GM21515 (cell line): ENCODE measurements at regions not wholly inside any gene's neighbourhood (a gene's known extent, or its start where the extent isn't known, plus 50 kb on each side); places are given as distances from the start of the nearest gene placed in this dataset.

ENCODE experiments used
- ATAC-seq: cut with Tn5 transposase; IDR thresholded peaks from one replicate; pipeline ENCODE4 v1.9.1; 2021; ENCODE audit not compliant: unreplicated experiment

DNA sequence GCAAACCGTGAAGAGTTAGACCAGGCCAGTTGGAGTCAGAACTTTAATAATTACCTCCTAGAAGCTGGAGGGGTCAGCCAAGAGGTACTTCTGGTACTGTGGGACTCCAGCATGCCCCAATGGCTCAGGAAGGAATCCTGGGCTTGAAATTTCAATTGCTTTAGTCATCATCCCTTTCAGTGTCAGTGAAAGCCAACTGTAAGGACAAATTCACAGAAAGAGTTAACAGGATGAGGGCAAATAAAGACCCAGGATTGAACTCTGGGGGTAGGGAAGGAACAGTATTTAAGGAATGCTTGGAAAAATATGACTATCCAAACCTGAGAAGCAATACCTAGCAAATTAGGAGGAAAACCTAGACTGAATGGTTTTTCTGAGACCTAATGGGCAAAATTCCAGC lies 735.1 kb upstream of the MARCKS start:
- ATAC-seq = no peak

DNA sequence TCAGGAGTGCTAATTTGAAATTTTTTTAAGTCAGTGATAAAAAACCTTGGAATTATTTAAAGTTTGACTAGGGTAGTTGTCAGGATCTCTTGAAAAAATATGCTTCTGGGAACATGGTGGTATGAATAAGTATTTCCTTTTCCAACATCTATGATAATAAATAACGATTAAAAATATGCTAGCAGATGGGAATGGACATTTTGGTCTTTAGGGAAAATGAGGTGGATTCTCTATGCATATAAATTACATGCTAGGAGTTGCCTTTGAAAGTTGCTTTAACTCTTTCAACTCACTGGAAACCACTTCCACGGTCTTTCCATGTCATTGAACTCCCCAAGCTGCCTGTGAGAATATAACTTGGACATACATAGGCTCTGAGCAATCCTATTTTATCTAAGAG lies 731.5 kb upstream of the MARCKS start:
- ATAC-seq = no peak

DNA sequence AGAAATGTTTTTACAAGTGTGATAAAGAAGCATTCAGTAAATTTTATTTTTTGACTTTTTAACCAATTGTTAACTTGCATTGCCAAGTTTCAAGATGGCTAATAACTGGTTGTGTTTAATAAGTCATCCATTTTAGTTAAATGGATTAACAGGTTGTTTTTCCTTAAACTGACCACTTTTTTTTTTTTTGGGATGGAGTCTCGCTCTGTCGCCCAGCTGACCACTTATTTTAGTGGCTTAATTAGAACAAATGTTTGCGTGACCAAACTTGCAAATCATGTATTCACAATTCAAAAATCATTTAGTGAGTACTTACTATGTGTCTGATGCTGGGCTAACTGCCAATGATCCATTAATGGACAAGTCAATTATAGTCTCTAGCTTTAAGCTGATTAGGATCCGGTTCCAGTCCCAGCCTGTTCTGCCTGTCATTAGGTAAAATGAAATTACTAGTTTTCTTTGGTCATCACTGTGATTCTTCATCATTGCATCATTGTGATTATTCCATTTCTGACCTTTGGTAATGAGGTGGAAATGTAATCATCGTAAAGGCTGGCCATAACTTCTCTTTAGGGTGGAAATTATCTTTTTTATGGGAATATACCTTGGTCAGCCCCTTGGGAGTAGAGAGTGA lies 729.2 kb upstream of the MARCKS start:
- ATAC-seq = no peak

DNA sequence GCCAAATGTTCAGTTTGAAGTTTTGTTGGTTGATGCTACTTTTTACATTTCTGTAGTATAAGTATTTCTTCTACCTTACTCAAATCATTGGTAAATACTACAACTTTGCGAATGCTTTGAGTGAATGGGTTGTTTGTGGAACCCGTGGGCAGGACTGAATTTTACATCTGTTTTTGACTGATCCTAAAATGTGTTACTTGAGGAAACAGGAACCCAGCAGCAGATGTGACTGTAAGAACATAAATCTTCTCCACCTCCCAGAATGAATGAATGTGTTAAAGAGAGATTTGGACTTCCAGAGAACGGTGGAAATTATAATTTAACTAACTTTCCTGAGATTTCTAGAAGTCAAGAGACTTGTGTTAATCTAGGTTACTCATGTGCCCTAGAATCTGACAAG lies 728.5 kb upstream of the MARCKS start:
- no peak for ATAC-seq

DNA sequence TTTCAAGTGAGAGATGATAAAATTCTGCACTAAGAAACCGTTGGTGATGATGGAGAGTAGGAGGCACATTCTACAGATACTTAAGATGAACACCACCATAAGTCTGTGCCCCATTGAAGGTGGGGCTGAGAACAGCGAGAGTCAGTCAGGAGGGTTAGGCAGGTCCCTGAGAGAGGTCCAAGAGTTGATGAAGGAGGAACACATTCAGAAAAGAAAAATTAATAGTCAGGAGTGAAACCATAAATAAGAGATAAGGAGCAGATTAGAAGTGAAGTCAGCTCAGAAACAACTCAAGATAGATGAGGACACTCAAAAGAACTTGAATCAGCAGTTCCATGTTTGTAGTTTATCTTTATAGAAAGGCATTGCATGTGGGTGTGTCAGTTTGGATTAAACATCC lies 727.2 kb upstream of the MARCKS start:
- ATAC-seq = no peak

DNA sequence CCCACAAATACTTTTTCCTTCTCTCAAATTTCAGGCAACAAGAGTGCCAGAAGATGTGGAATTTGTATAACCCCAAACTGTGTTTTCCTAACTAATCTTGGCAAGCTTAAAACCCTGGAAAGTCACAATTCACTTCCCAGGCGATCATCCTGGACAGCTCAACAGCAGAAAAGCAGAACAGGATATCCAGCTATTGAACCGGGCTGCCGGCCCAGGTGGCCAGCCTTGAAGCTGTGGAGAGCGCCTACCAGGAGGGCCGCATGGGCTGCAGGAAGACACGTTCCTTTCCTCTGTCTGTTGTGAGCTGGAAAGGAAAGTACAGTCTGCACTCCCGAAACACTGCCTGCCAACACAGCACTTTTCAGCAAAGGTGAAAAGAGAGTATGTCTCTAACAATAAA lies 719.7 kb upstream of the MARCKS start:
- no peak for ATAC-seq

DNA sequence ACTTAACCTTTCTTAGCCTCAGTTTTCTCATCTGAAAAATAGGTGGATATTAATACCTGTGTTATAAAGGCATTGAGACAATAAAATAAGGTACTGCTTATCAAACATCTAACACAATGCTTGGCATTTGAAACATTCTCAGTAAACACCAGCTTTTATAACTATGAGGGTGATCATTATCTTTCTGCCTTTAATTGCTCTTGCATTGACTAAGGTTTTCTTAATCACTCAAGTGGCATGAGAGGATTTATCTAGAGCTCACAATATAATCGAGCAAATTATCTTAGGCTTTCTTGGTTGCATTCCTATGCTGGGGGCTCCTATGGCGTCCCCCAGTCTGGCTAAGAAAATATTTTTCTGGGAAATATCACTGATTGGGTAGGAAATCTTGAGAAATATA lies 716.4 kb upstream of the MARCKS start:
- ATAC-seq = no peak

DNA sequence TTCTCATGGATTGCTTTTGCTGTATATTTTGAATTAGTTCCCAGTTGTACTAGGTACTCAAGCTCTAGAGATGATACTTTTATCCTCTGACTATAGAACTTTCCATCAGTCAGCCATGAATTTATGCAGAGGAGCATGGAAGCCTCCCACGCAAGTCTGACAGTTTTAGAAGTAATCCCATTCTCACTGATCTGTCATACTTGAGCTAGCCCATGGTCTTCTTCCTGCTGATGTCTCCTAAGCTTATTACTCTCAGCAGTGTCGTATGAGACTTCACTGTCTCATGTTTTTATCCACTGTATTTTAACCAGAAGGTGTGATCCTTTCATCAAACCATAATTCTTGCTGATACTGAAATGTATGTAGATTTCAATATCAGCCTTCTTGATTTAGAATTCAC lies 715.2 kb upstream of the MARCKS start:
- ATAC-seq = no peak

DNA sequence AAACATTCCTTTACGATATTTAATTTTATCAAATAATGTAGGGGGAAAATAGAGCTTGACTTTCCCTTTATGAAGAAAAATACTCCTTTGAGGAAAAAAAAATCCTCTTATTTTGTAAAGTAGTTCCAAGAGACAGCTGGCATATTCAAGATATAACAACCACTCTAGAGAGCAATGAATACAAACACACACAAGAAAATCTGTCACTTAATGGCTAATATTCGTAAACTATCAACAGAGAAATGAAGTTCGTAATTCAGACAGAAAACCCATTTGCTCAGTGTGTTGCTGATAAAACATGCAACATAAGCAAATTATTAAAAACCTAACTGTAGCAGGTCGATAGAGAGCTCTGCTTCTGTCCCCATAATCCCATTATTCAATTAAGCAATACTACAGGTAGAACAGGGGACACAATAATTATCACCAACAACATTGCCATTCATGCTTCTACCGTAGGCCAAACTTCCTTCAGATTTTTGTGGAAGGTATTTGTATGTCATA lies 714.4 kb upstream of the MARCKS start:
- ATAC-seq = no peak

DNA sequence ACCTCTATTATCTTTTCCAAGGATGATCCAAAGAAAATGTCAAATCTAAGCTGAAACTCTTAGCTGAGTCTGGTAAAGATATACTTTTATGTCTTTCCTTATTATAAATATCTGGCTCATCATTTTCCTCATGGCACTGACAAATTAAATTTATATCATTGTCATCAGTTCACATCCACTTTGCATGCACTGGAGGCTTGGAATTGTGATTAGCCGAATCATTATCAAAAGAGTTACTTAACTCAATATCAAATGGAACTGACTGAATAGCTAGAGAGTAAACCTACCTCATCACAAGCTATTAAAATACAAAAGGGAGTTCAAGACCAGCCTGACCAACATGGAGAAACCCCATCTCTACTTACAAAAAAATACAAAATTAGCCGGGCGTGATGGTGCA lies 713.9 kb upstream of the MARCKS start:
- ATAC-seq = no peak

DNA sequence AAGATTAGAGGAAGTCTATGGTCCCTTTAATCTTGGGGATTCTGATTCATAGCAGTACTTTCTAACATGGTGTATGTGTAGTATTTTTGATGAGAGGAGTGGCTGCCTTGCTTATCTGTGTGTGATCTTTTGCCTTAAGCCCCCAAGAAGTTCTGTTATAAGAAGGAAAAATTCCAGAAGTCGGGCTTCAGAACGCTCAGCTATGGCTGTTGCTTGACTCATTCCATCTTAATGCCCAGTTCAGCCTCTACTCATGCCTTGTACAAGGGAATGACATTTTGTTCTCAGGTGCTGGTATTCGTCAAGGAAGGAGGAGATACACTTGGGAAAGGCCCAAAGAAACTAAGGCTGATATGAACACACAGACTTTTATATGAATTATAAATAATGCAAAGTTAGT lies 713.0 kb upstream of the MARCKS start:
- no peak for ATAC-seq

DNA sequence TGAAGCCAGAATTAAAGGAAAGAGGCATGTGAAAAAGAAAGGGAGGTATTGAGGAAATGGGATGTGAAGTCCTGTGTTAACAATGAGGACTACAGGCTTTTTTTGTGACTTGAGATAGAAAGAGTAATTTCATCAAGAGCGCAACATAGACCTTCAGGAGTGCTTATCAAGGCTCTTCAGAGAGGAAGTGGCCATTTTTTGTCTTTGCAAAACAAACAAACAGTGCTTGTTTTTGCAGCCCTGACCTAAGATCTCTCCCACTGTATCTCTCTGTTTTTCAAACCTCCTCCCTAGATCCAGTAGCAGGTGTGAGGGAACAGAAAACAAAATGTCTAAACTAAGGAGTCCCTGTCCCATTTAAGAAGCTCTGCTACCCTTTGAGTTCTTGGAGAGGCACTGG lies 710.3 kb upstream of the MARCKS start:
- ATAC-seq = no peak

DNA sequence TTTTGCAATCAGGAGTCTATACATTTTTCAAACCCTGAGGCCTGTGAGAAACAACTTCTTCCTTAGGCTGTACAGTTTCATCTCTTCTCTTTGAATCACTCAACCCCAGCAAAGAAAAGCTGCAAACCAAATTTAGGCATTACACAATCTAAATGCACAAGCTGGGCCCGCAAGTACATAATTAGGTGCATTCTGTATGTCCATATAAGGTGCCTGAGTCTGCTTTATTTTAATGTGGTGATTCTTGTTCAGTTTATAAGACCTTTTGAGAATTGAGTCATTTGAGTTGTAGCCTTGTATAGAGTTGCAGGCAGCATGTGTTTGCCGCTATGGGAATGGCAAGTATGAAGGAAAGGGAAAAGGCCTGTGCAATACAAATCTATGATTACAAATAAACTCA lies 709.6 kb upstream of the MARCKS start:
- ATAC-seq = no peak

DNA sequence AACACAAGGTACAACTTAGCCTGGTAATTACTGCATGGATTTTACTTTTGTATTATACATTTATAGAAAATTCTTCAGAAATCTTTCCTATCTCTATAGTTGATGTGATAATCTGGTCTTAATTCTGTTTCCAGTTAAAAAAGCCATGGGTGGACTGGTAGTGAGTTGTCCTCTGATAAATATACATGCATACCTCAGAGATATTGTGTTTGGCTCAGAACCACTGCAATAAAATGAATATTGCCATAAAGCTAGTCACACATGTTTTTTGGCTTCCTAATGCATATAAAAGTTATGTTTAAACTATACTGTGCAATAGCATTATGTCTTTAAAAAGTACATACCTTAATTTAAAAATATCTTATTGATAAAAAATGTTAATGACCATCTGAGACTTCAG lies 708.6 kb upstream of the MARCKS start:
- no peak for ATAC-seq

DNA sequence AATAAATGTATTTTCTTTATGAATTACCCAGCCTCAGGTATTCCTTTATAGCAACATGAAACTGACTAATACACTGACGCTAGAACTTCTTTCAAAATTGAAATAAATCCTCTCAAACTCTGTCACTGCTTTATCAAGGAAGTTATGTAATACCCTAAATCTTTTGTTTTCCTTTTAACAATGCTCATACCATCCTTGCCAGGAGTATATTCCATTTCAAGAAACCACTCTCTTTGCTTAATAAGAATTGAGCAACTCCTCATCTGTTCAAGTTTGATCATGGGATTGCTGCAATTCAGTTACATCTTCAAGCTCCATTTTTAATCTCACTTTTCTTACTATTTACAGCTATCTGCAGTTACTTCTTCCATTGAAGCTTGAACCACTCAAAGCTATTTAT lies 707.6 kb upstream of the MARCKS start:
- no peak for ATAC-seq

DNA sequence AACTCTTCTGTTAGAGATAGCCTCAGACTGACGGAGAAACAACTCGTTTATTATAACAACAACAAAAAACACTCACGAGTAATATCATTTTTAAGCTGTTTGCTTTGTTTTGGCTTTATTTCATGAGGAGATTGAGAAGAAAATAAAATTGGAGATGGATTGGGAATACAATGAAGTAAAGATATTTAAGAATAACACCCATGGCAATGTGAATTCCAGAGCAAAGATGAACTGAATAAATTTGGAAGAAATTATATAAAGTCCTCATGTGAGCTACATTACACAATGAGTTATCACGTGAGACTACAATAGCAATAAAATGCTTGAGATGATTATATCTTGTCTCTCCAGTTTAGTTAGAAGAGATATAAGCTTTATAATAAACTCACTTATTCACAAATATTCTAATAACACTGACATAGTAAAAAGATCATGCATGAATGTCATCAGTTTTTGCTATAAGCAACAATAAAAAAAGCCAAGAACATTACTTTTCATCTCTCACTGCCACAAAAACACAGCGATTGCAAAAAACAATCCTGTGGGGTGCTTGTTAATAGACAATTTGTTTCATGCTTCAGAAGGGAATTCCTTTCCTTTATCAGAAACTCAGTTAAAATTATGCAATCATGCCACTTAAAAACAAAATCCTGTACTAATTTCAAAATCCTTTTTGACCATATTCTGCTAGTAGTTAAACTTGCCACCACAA lies 696.7 kb upstream of the MARCKS start:
- ATAC-seq = no peak

DNA sequence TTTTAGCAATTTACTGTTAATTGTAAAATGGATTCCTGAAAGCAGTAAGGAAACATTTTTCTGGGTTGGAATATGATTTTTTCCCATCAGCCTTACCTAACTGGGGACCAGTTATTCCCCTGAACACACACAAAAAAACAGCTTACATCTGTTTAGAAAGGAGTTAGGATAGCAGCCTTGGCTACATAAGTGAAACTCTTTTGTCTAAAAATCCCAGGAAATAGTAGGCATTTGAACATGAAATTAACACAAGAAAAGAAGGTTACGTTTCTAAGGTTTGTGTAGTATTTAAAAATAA lies 696.2 kb upstream of the MARCKS start:
- ATAC-seq = no peak

DNA sequence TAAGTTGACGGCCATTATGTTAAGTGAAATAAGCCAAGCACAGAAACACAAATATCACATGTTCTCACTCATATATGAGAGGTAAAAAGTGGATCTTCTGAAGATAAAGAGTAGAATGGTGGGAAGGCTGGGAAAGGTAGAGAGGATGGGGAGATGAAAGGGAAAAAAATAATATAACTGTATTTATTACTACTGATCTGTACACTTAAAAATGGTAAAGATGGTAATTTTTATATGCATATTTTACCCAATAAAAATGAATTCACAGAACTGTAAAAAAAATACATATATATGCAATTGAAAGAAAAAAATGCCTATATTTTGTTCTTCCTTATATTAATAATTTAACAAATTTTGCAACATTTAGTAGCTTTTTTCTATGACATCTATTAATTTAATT lies 694.4 kb upstream of the MARCKS start:
- no peak for ATAC-seq

DNA sequence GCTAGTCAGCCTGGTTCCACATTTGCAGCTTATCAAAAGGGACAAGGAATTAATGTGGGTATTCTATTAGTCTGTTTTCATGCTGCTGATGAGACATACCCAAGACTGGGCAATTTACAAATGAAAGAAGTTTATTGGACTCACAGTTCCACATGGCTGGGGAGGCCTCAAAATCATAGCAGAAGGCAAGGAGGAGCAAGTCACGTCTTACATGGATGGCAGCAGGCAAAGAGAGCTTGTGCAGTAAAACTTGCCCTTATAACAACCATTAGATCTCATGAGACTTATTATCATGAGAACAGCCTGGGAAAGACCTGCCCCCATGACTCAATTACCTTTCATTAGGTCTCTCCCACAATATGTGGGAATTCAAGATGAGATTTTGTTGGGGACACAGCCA lies 689.1 kb upstream of the MARCKS start:
- ATAC-seq = no peak

DNA sequence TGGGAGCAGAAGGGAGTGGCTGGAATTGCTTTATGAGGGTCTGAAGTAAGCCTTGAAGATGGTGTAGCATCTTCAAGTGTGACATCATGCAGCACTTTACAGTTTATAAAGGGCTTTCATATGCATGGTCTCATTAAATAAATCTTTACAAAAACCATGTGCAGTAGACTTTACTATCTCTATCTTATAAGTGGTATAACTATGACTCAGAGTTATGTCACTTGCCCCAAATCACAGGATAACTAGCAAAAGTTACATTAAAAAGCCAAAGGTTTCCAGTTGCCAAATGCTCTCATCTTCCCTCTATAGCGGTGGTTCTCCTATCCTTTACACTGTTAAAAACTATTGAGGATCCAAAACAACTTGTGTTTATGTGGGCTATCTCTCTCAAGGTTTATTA lies 687.7 kb upstream of the MARCKS start:
- no peak for ATAC-seq

DNA sequence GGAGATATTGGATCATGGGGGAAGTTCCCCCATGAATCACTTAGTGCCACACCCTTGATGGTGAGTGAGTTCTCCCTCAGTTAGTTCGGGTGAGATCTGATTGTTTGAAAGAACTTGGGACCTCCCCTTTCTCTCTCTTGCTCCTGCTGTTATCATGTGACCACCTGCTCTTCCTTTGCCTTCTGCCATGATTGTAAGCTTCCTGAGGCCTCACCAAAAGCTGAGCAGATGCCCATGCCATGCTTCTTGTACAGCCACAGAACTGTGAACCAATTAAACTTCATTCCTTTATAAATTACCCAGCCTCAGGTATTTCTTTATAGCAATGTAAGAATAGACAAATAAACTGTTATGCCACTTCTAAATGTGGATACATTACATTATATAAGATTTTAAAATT lies 686.7 kb upstream of the MARCKS start:
- no peak for ATAC-seq

DNA sequence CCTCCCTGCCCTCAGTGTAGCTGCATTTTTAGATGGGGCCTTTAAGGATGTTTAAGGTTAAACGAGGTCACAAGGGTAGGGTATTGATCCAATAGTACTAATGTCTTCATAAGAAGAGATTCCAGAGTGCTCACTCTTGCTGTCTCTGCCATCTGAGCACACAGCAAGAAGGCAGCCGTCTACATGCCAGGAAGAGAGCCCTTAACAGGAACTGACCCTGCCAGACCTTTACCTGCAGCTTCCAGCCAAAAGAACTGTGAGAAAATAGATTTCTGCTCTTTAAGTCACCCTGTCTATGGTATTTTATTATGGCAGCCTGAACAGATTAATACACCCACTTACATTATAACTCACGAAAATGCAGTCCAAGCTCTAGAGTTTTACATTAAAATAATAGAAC lies 685.3 kb upstream of the MARCKS start:
- ATAC-seq = no peak

DNA sequence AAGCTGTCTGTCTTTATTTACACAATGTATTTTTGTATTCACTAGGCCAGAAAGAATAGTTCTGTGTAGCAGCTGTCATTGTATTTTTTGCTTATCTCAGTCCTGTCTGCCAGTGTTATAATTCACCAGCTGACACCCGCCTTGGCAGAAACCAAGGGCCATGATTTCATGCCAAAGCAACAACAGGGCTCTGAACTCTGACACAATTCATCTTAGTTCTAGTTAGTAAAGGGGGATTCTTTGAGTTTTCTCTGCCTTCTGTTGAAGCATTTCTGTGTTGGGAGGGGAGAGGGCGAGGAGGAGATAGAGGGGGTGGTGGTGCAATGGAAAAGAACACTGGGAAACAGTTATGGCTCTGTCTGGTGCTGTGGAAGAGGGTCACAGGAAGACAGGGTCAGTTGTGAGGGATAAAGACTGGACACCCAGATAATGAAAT lies 684.6 kb upstream of the MARCKS start:
- ATAC-seq = no peak
